ENCODE measurements at regions not wholly inside any gene's neighbourhood (a gene's known extent, or its start where the extent isn't known, plus 50 kb on each side); places are given as distances from the start of the nearest gene placed in this dataset.

DNA sequence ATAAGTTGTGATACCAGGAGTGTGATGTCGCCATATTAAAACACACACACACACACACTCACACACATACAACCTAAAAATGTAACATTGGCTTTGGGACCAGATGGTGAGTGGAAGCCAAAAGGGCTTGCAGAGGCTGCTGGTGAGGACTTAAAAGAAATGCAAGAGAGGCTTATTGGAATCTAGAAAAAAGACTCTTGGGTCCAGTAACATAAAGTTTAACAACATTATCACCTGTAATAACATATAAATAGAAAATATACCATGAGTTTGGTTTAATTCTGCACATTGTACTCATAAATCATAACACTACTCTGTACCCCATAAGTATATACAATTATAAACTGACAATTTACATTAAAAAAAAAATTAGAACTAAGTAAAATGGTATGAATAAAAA, 74.4 kb upstream of the MYCN start:
- DNase-seq (ENCODE audit: low spot score) = no peak

DNA sequence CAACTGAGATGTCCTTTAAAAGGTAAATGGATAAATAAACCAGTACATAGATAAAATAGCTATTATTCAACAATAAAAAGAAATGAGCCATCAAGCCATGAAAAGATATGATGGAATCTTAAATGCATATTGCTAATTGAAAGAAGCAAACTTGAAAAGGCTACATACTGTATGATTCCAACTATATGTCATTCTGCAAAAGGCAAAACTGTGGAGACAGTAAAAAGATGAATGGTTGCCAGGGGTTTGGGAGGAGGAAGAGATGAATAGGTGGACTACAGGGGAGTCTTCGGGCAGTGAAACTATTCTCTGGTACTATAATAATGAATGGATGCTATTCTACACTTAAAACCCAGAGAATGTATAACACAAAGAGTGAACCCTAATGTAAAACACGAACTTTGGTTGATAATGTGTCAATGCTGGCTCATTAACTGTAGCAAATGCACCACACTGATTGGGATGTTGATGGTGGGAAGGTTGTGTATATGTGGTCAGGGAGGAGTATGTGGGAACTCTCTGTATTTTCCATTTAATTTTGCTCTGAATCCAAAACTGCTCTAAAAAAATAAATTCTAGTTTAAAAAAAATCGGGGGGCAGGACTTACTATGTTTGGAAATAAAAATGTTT, 73.7 kb upstream of the MYCN start:
- DNase-seq (ENCODE audit: low spot score) = no peak

GRCh38 chr2:15867194-15868171, 72.9 kb upstream of the MYCN start:
- DNase-seq (ENCODE audit: low spot score) = no peak

DNA sequence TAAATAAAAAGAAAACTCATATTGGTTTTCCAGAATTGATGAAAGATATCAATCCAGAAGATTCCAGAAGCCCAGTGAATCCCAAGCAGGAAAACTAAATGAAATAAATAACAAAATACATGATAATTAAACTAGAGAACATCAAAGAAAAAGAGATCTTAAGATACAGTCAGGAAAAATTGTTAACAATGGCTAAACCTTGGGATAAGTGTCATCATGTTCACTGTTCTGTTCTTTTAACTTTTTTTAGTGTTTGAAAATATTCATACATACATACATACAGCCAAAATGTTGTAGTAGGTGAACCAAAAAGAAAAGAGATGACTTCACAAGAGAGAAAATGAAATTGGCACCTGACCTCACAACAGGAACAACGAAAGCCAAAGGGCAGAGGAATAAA, 72.2 kb upstream of the MYCN start:
- DNase-seq (ENCODE audit: low spot score) = no peak

GRCh38 chr2:15868704-15869103, 71.6 kb upstream of the MYCN start:
- DNase-seq (ENCODE audit: low spot score) = no peak

- DNase-seq (ENCODE audit: low spot score) = no peak
Measured at GRCh38 chr2:15869396-15869795, 71.0 kb upstream of the MYCN start.

GRCh38 chr2:15869871-15870270, 70.5 kb upstream of the MYCN start:
- DNase-seq (ENCODE audit: low spot score) = no peak

GRCh38 chr2:15870565-15870964, 69.8 kb upstream of the MYCN start:
- DNase-seq (ENCODE audit: low spot score) = no peak

DNA sequence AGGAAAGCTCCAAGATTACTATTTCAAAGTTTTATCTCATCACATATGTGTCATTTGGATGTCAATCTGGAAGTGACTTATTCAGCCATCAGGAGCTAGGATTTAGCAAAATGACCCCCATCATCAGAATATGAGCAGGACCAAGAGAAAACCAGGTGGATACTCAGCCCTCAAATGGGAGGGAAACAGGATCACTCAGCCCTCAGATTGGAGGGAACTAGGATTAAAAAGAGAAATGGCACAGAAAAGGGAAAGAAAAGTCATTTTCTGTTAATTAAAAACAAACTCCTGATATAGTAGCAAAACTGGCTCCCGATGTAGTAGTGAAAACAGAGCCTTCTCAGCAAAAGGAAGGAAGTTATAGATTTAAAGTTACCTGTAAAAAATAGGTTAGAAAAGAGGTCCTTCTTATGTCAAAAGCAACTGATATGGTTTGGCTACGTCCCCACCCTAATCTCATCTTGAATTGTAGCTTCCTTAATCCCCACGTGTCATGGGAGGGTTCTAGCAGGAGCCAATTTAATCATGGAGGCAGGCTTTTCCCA, 69.0 kb upstream of the MYCN start:
- no peak for DNase-seq (ENCODE audit: low spot score)

DNA sequence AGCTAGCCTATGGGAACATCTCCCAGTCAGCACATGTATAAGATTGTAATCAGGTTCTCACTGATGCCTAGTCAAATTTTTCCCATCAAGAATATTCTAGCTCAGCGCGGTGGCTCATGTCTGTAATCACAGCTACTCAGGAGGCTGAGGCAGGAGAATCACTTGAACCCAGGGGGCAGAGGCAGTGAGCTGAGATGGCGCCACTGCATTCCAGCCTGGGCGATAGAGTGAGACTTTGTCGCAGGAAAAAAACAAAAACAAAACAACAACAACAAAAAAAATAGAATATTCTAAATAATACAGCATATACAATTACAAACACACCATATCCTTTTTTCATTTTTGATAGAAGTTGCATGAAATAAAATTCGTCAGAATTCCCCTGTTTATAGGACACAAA, 67.5 kb upstream of the MYCN start:
- no peak for DNase-seq (ENCODE audit: low spot score)

DNA sequence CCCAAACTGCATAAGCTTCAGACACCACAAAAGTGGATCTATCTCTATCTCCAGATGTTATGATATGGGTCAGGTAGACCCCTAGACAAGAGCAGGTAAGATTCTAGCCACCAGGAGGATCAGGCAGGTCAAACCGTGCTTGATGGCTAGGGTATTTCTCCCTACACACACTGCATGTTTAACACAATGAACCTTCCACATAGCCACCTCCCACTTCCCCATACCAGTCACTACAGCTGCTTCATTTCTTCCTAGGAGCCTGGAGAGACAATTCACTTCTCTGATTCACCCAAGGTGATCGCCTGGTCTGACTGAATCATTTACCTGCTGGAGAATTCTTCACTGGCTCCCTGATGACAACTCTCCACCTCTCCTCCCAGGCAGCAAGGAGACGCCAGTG, 66.0 kb upstream of the MYCN start:
- DNase-seq (ENCODE audit: low spot score) = no peak

- no peak for DNase-seq (ENCODE audit: low spot score)
Measured at GRCh38 chr2:15874854-15875804, 65.2 kb upstream of the MYCN start.

- DNase-seq (ENCODE audit: low spot score) = no peak
Measured at GRCh38 chr2:15875969-15876705, 64.2 kb upstream of the MYCN start.

- DNase-seq (ENCODE audit: low spot score) = no peak
Measured at GRCh38 chr2:15880226-15881119, 59.9 kb upstream of the MYCN start.

DNA sequence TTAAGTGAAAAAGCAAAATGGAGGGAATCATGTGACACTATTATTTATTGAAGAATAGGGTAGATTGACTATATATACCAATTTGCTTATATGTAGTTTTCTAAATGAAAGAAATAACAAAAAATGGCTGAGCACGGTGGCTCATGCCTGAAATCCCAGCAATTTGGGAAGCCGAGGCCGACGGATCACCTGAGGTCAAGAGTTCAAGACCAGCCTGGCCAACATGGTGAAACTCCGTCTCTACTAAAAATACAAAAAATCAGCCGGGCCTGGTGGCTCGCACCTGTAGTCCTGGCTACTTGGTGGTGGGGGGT, 59.3 kb upstream of the MYCN start:
- no peak for DNase-seq (ENCODE audit: low spot score)

DNA sequence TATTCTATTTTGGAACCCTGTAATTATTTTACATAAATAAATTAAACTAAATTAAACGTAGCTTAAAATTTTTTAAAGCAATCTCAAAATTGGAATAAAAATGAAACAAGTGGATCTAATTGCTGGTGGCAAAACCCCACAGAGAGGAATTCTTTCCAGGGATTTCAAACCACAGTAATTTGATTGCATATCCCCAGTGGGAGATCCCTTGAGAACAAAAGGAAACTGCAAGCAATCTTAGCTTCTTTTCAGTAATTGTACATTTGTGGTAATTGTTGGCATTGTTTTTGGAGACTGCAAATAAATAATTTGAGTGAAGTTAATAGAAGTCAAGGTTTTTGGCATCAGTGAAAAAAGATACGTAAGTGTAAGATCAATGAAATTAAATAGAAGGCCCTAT, 58.7 kb upstream of the MYCN start:
- no peak for DNase-seq (ENCODE audit: low spot score)

DNA sequence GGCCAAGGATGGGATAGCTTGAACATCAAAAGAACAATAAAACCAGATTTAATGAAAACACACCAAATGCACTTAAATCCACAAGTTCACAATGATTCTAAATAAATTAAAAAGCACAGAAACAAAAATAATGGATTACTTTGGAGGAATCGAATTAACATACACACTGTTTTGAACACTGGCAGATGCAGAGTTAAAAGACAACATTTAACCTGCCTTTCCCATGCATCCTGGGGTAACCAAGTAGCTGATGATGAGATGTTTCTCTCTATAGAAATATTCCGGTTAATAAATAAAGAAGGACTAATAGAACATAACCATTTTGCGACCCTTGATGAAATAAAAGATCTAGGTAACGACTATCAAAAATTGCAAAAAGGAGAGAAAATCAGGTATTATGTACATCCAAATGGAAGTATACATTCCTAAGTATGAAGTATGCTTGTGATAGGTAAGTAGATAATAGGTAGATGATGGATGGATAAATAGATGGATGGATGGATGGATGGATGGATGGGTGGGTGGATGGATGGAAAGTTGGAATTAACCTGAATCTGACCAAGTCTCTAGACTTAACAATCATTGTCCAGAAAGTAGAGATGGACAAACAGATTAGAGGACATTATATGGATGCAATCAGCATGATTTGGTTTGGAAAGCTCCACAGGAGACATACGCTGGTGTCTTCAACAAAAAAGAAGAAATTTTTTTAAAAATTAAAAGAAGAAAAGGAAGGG, 57.4 kb upstream of the MYCN start:
- DNase-seq (ENCODE audit: low spot score) = no peak

DNA sequence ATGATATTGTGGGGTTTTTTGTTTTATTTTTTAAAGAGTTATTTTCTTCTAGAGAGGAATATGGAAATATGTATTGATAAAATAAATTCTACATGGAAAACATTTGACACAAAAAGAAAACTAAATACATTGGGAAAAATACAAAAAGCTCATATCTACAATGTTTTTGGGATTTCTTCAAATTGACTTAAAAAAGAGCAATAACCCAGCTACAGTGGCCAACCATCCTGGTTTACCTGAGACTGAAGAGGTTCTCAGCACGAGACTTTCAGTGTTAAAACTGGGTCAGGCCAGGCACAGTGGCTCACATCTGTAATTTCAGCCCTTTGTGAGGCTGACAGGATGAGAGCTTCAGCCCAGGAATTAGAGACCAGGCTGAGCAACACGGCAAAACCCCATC, 56.7 kb upstream of the MYCN start:
- DNase-seq (ENCODE audit: low spot score) = no peak

- no peak for DNase-seq (ENCODE audit: low spot score)
Measured at GRCh38 chr2:15884790-15885189, 55.6 kb upstream of the MYCN start.

DNA sequence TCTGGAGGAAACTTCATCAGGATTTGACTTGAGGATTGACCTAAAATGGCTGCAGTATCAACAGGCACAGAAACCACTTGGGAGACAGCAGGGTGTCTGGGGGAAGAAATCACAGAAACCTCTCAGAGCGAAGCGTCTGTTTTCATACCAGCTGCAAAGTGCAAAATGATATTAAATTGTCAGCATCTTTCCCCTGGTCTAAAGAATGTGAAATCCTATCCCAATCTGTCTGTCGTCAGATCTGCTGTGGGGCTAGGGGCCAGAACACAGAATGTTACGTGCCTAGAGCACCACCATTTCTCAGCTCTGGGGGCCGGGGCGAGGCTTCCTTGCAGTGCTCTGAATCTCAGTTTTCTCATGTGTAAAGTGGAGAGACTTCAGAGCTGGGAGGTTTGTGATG, 54.1 kb upstream of the MYCN start:
- DNase-seq (ENCODE audit: low spot score) = no peak

All from iPS-NIHi11 (cell line).